IMR-90 (cell line): ENCODE measurements at regions not wholly inside any gene's neighbourhood (a gene's known extent, or its start where the extent isn't known, plus 50 kb on each side); places are given as distances from the start of the nearest gene placed in this dataset.

ENCODE experiments used
- ATAC-seq: fragments of 200-7000 bp; cut with Tn5 transposase; 2 replicates; pipeline ENCODE4 v1.9.1; 2020; ENCODE audit warnings: low read depth, mild to moderate bottlenecking, moderate library complexity
- BruUV-seq: library from RNA; stranded (reverse); fragments of 400-500 nt; replicated peaks from 2 replicates; lab custom pipeline; 2021; lab: Mats Ljungman, UMichigan
- CTCF ChIA-PET: fragments of 300-600 bp; formaldehyde crosslinking; extraction: SDS; loops from one replicate; lab custom pipeline; 2021; ENCODE audit warnings: antibody characterized with exemption; lab: Yijun Ruan, JAX
- POLR2A ChIA-PET: fragments of 300-600 bp; sonication (Branson Sonifier 250); formaldehyde crosslinking; loops from one replicate; lab custom pipeline; 2022; ENCODE audit warnings: antibody characterized with exemption; ENCODE audit not compliant: unreplicated experiment; lab: Charles Lee
- DNase-seq: peaks from one replicate; pipeline ENCODE4 v3.0.0; 2013
- H2AFZ ChIP-seq: replicated peaks from 2 replicates; pipeline ENCODE3; 2013; ENCODE audit warnings: low read length, mild to moderate bottlenecking; ENCODE audit not compliant: poor library complexity
- H2AK5ac ChIP-seq: 2 replicates; pipeline ENCODE4 v1.6.1; 2013; ENCODE audit warnings: low read depth, low read length, inconsistent platforms
- H2AK9ac ChIP-seq: replicated peaks from 2 replicates; pipeline ENCODE3; 2013; ENCODE audit warnings: mild to moderate bottlenecking, low read depth, low read length, moderate library complexity; ENCODE audit not compliant: poor library complexity
- H2BK120ac ChIP-seq: 2 replicates; pipeline ENCODE4 v1.6.1; 2013; ENCODE audit warnings: low read depth, low read length, inconsistent platforms
- H2BK15ac ChIP-seq: 3 replicates; pipeline ENCODE4 v1.6.1; 2013; ENCODE audit warnings: low read depth, low read length, inconsistent platforms
- H2BK20ac ChIP-seq: 2 replicates; pipeline ENCODE4 v1.6.1; 2013; ENCODE audit warnings: low read depth, mild to moderate bottlenecking, inconsistent platforms, low read length, moderate library complexity
- H2BK5ac ChIP-seq: 2 replicates; pipeline ENCODE4 v1.6.1; 2013; ENCODE audit warnings: mild to moderate bottlenecking, low read depth, low read length, inconsistent platforms; ENCODE audit not compliant: poor library complexity, severe bottlenecking
- H3K14ac ChIP-seq: replicated peaks from 2 replicates; pipeline ENCODE4 v1.6.1; 2013; ENCODE audit warnings: low read depth, low read length, inconsistent platforms
- H3K18ac ChIP-seq: 2 replicates; pipeline ENCODE4 v1.6.1; 2013; ENCODE audit warnings: low read depth, low read length, control low read depth
- H3K23ac ChIP-seq: 2 replicates; pipeline ENCODE4 v1.6.1; 2013; ENCODE audit warnings: low read depth, low read length, inconsistent platforms
- H3K27ac ChIP-seq: 2 replicates; pipeline ENCODE4 v1.5.1; 2013; ENCODE audit warnings: mild to moderate bottlenecking, control low read depth, low read length; ENCODE audit not compliant: insufficient read depth
- H3K27me3 ChIP-seq: 2 replicates; pipeline ENCODE4 v1.6.1; 2013; ENCODE audit warnings: low read length; ENCODE audit not compliant: control insufficient read depth, insufficient read depth
- H3K36me3 ChIP-seq: 2 replicates; pipeline ENCODE4 v1.6.1; 2013; ENCODE audit warnings: low read length, mixed read lengths; ENCODE audit not compliant: control insufficient read depth, insufficient read depth
- H3K4ac ChIP-seq: 2 replicates; pipeline ENCODE4 v1.6.1; 2013; ENCODE audit warnings: low read depth, low read length, inconsistent platforms
- H3K4me1 ChIP-seq: 2 replicates; pipeline ENCODE4 v1.6.1; 2013; ENCODE audit warnings: low read length, mixed read lengths; ENCODE audit not compliant: control insufficient read depth, insufficient read depth
- H3K4me2 ChIP-seq: 2 replicates; pipeline ENCODE4 v1.6.1; 2013; ENCODE audit warnings: low read depth, mild to moderate bottlenecking, control low read depth, low read length, moderate library complexity
- H3K4me3 ChIP-seq: 2 replicates; pipeline ENCODE4 v1.5.1; 2013; ENCODE audit warnings: low read depth, mild to moderate bottlenecking, control low read depth, low read length, moderate library complexity; ENCODE audit not compliant: insufficient read depth
- H3K56ac ChIP-seq: 2 replicates; pipeline ENCODE4 v1.6.1; 2013; ENCODE audit warnings: low read length, inconsistent platforms; ENCODE audit not compliant: insufficient read depth; ENCODE audit errors: extremely low read depth
- H3K79me1 ChIP-seq, 2 experiments: 2 replicates each; pipeline ENCODE4 v1.6.1; 2013; ENCODE audit warnings: low read length in 2 of 2, inconsistent platforms in 1 of 2, low read depth in 1 of 2
- H3K9ac ChIP-seq: 2 replicates; pipeline ENCODE4 v1.6.1; 2013; ENCODE audit warnings: low read depth, low read length, control low read depth
- H3K9me1 ChIP-seq: 2 replicates; pipeline ENCODE4 v1.6.1; 2013; ENCODE audit warnings: low read length, inconsistent platforms; ENCODE audit not compliant: insufficient read depth
- H3K9me3 ChIP-seq: 2 replicates; pipeline ENCODE4 v1.6.1; 2013; ENCODE audit warnings: low read length; ENCODE audit not compliant: control insufficient read depth, insufficient read depth
- H4K20me1 ChIP-seq: 2 replicates; pipeline ENCODE4 v1.6.1; 2013; ENCODE audit warnings: low read length, inconsistent platforms; ENCODE audit not compliant: insufficient read depth
- H4K5ac ChIP-seq: 2 replicates; pipeline ENCODE4 v1.6.1; 2013; ENCODE audit warnings: mild to moderate bottlenecking, low read depth, low read length, control low read depth
- H4K8ac ChIP-seq, 2 experiments: 2 replicates each; pipeline ENCODE4 v1.6.1; 2013; ENCODE audit warnings: low read depth in 2 of 2, low read length in 2 of 2, control low read depth in 1 of 2, inconsistent platforms in 1 of 2
- H4K91ac ChIP-seq: 2 replicates; pipeline ENCODE4 v1.6.1; 2013; ENCODE audit warnings: low read depth, low read length, inconsistent platforms; ENCODE audit not compliant: insufficient read depth
- BHLHE40 ChIP-seq: fragments of 150-350 bp; IDR thresholded peaks from 2 replicates; pipeline ENCODE4 v1.6.1; 2016; ENCODE audit warnings: mild to moderate bottlenecking, low read depth, low read length
- CEBPB ChIP-seq: IDR thresholded peaks from 2 replicates; pipeline ENCODE4 v1.6.1; 2012; ENCODE audit warnings: low read depth, low read length, improper control_type of control experiment
- CHD1 ChIP-seq: IDR thresholded peaks from 2 replicates; pipeline ENCODE4 v1.6.1; 2012; ENCODE audit warnings: low read depth, low read length, improper control_type of control experiment
- CTCF ChIP-seq: conservative IDR thresholded peaks from 2 replicates; pipeline ENCODE4 v1.5.1; 2012; ENCODE audit warnings: mild to moderate bottlenecking, low read depth, low read length, improper control_type of control experiment
- ELK1 ChIP-seq: fragments of 150-350 bp; IDR thresholded peaks from 2 replicates; pipeline ENCODE4 v1.6.1; 2016; ENCODE audit warnings: low read depth, mild to moderate bottlenecking, low read length, moderate library complexity, borderline replicate concordance
- FOS ChIP-seq: fragments of 150-350 bp; IDR thresholded peaks from 2 replicates; pipeline ENCODE4 v1.6.1; 2016; ENCODE audit warnings: low read depth, low read length
- MAFK ChIP-seq: IDR thresholded peaks from 2 replicates; pipeline ENCODE4 v1.6.1; 2012; ENCODE audit warnings: low read depth, low read length, improper control_type of control experiment
- MAZ ChIP-seq: IDR thresholded peaks from 2 replicates; pipeline ENCODE4 v1.6.1; 2012; ENCODE audit warnings: low read depth, mild to moderate bottlenecking, low read length, improper control_type of control experiment, moderate library complexity, borderline replicate concordance
- MXI1 ChIP-seq: IDR thresholded peaks from 2 replicates; pipeline ENCODE4 v1.6.1; 2012; ENCODE audit warnings: low read depth, mild to moderate bottlenecking, low read length, moderate library complexity, borderline replicate concordance
- NFE2L2 ChIP-seq: fragments of 150-350 bp; IDR thresholded peaks from 2 replicates; pipeline ENCODE4 v1.6.1; 2016; ENCODE audit warnings: low read depth, mild to moderate bottlenecking, low read length
- POLR2A ChIP-seq: IDR thresholded peaks from 2 replicates; pipeline ENCODE4 v1.6.1; 2012; ENCODE audit warnings: mild to moderate bottlenecking, low read depth, low read length
- RAD21 ChIP-seq: IDR thresholded peaks from 2 replicates; pipeline ENCODE4 v1.6.1; 2012; ENCODE audit warnings: low read length, improper control_type of control experiment
- RCOR1 ChIP-seq: IDR thresholded peaks from 2 replicates; pipeline ENCODE4 v1.6.1; 2012; ENCODE audit warnings: mild to moderate bottlenecking, low read length, improper control_type of control experiment; ENCODE audit not compliant: insufficient replicate concordance
- RFX5 ChIP-seq: IDR thresholded peaks from 2 replicates; pipeline ENCODE4 v1.8.0; 2012; ENCODE audit warnings: low read depth, mild to moderate bottlenecking, low read length, moderate library complexity
- SMC3 ChIP-seq: fragments of 150-350 bp; IDR thresholded peaks from 2 replicates; pipeline ENCODE4 v1.6.1; 2016; ENCODE audit warnings: low read depth, mild to moderate bottlenecking, antibody characterized with exemption, low read length, moderate library complexity
- USF2 ChIP-seq: fragments of 150-350 bp; IDR thresholded peaks from 2 replicates; pipeline ENCODE4 v1.6.1; 2017; ENCODE audit warnings: mild to moderate bottlenecking, antibody characterized with exemption, low read length, low read depth
- WGBS, 2 experiments: methylation state at CpG; one replicate each; pipeline versions ENCODE4 v1.1.5 to v1.1.7; 2013; ENCODE audit warnings: missing lambda C conversion rate in 2 of 2; ENCODE audit not compliant: insufficient read length in 1 of 2; ENCODE audit errors: extremely low coverage in 2 of 2; 5-methylcytosine and 5-hydroxymethylcytosine counted together
- dilution Hi-C: fragments of 300-500 bp; cut with HindIII; formaldehyde crosslinking; loops from one replicate; pipeline ENCODE4 v1.14.3; 2018; ENCODE audit warnings: low sequenced_read_pairs; ENCODE audit not compliant: unreplicated experiment
- in situ Hi-C: fragments of 300-500 bp; cut with MboI; formaldehyde crosslinking; loops from 3 replicates; pipeline ENCODE4 v1.14.3; 2019; ENCODE audit warnings: low sequenced_read_pairs, inconsistent platforms, mixed read lengths
- intact Hi-C: fragments of 100-400 bp; cut with micrococcal nuclease; formaldehyde crosslinking; loops from 2 replicates; pipeline ENCODE4 v1.10.0; 2022

GRCh38 chr21:35128536-35128935 lies 79.4 kb upstream of the RUNX1 start:
- CTCF ChIA-PET, result no interaction called here

More at GRCh38 chr21:35128536-35128935, 79.4 kb upstream of the RUNX1 start:
- no TSS peak for BruUV-seq
- no peak overlapping the region for H3K4ac ChIP-seq
- ATAC-seq (no peak), DNase-seq (no peak)
- peaks cover 2% of the 10 kb centered on the region; the same call in 1 of the 2 replicates for H3K9me3 ChIP-seq
- POLR2A ChIA-PET, result no interaction called here
- intact Hi-C loops, result no loop called here
- in situ Hi-C loops, result no loop called here
- H3K4me3 ChIP-seq, result no peak overlapping the region
- no CpG with 5 or more reads among the region's 3 CpGs for WGBS, 2 experiments
- no peaks in the 10 kb centered on the region for H3K27me3 ChIP-seq
- H3K27ac ChIP-seq, result no peak overlapping the region
- H3K36me3 ChIP-seq, result no peaks in the 10 kb centered on the region
- peak overlapping the region; percentile 36; the same call in 1 of the 3 replicates for H2BK15ac ChIP-seq
- dilution Hi-C loops, result no loop called here
- no peaks in the 10 kb centered on the region for H3K79me1 ChIP-seq
- no peak overlapping the region for H2BK120ac ChIP-seq
- no peak overlapping the region for H3K9ac ChIP-seq
- H2BK20ac ChIP-seq, result no peak overlapping the region
- no peak overlapping the region for H2BK5ac ChIP-seq
- no peak overlapping the region for H3K56ac ChIP-seq
- TF ChIP-seq USF2 (no peak), NFE2L2 (no peak), SMC3 (no peak), RAD21 (no peak), CEBPB (no peak), POLR2A (no peak), RFX5 (no peak), ELK1 (no peak), MAZ (no peak), RCOR1 (no peak), CTCF (no peak), CHD1 (no peak), MAFK (no peak), FOS (no peak), BHLHE40 (no peak), MXI1 (no peak)
- H4K20me1 ChIP-seq, result no peaks in the 10 kb centered on the region
- peak overlapping the region; percentile 9; the same call in 1 of the 2 replicates for H2AK5ac ChIP-seq
- H3K14ac ChIP-seq, result peak overlapping the region; percentile 14; the same call in 1 of the 2 replicates
- H3K4me2 ChIP-seq, result no peak overlapping the region
- H2AFZ ChIP-seq, result no peak overlapping the region
- H4K8ac ChIP-seq, result no peak overlapping the region
- no peak overlapping the region for H4K91ac ChIP-seq
- no peak overlapping the region for H4K5ac ChIP-seq
- peaks cover 2% of the 10 kb centered on the region; the same call in 1 of the 2 replicates for H3K4me1 ChIP-seq
- H3K23ac ChIP-seq, result no peak overlapping the region
- H3K18ac ChIP-seq, result no peak overlapping the region
- no peak overlapping the region for H2AK9ac ChIP-seq
- H3K9me1 ChIP-seq, result no peaks in the 10 kb centered on the region
